Thyroid gland (tissue), 4 donors: ENCODE measurements at regions not wholly inside any gene's neighbourhood (a gene's known extent, or its start where the extent isn't known, plus 50 kb on each side); places are given as distances from the start of the nearest gene placed in this dataset.

Experiments used
- DNase-seq, 2 donors: peaks; one replicate each; pipeline ENCODE4 v3.0.0-alpha.2; 2019
- H3K27ac ChIP-seq, 3 donors: fragments of 200-600 bp; sonication (generic); 1 replicate in 2 of 3; 2 replicates in 1 of 3; pipeline ENCODE4 v1.5.1; 2016 to 2019; ENCODE audit warnings: mild to moderate bottlenecking in 1 of 3, moderate library complexity in 1 of 3
- H3K27me3 ChIP-seq: fragments of 200-600 bp; sonication (generic); one replicate; pipeline ENCODE4 v1.5.1; 2019
- H3K36me3 ChIP-seq, 2 donors: fragments of 200-600 bp; sonication (generic); one replicate each; pipeline ENCODE4 v1.5.1; 2016 to 2019
- H3K4me1 ChIP-seq, 2 donors: fragments of 200-600 bp; sonication (generic); one replicate each; pipeline ENCODE4 v1.5.1; 2017 to 2019
- H3K4me3 ChIP-seq, 3 donors: fragments of 200-600 bp; sonication (generic); replicated peaks in 1 of 3; 1 replicate in 2 of 3; 2 replicates in 1 of 3; pipeline ENCODE4 v1.5.1; 2016; ENCODE audit warnings: mild to moderate bottlenecking in 1 of 3
- H3K9me3 ChIP-seq: fragments of 200-600 bp; sonication (generic); one replicate; pipeline ENCODE4 v1.5.1; 2017
- POLR2A ChIP-seq, 2 donors: fragments of 450-650 bp; IDR thresholded peaks; one replicate each; pipeline ENCODE4 v1.6.1; 2017; ENCODE audit warnings: antibody characterized with exemption in 2 of 2, mild to moderate bottlenecking in 2 of 2, moderate library complexity in 1 of 2
- WGBS, 2 donors: methylation state at CpG; one replicate each; pipeline ENCODE4 v1.1.5; 2017; 5-methylcytosine and 5-hydroxymethylcytosine counted together
- intact Hi-C: fragments of 100-400 bp; cut with DNase I; formaldehyde crosslinking; loops from one replicate; pipeline ENCODE4 v1.15.1; 2023
- TF ChIP-seq, protein P1 (sequence below), 6 experiments: fragments of 200-600 bp in 3 of 6; fragments of 450-650 bp in 3 of 6; sonication (generic) in 3 of 6; IDR thresholded peaks; one replicate each; pipeline ENCODE4 v1.5.1; 2016 to 2019; ENCODE audit warnings: antibody characterized with exemption in 6 of 6, mild to moderate bottlenecking in 2 of 6, inconsistent platforms in 1 of 6, moderate library complexity in 1 of 6

GRCh38 chr2:21469564-21469963 lies 345.8 kb downstream of the TDRD15 start:
- H3K4me1 ChIP-seq: no peaks in the 10 kb centered on the region
- intact Hi-C loops: no loop called here
- H3K27me3 ChIP-seq: no peaks in the 10 kb centered on the region
- H3K27ac ChIP-seq: no peak overlapping the region
- TF ChIP-seq, protein P1, sequence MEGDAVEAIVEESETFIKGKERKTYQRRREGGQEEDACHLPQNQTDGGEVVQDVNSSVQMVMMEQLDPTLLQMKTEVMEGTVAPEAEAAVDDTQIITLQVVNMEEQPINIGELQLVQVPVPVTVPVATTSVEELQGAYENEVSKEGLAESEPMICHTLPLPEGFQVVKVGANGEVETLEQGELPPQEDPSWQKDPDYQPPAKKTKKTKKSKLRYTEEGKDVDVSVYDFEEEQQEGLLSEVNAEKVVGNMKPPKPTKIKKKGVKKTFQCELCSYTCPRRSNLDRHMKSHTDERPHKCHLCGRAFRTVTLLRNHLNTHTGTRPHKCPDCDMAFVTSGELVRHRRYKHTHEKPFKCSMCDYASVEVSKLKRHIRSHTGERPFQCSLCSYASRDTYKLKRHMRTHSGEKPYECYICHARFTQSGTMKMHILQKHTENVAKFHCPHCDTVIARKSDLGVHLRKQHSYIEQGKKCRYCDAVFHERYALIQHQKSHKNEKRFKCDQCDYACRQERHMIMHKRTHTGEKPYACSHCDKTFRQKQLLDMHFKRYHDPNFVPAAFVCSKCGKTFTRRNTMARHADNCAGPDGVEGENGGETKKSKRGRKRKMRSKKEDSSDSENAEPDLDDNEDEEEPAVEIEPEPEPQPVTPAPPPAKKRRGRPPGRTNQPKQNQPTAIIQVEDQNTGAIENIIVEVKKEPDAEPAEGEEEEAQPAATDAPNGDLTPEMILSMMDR (IDR thresholded peaks at IDR 0.05): no peak
- no peak for TF ChIP-seq POLR2A (IDR thresholded peaks at IDR 0.05)
- H3K36me3 ChIP-seq: no peaks in the 10 kb centered on the region
- H3K4me3 ChIP-seq: no peak overlapping the region
- no peak for DNase-seq
- no peaks in the 10 kb centered on the region for H3K9me3 ChIP-seq
- WGBS, 2 donors: 77 to 80% methylated on average over 4 of the region's 4 CpGs

GRCh38 chr2:21480162-21480561 lies 356.4 kb downstream of the TDRD15 start:
- WGBS, 2 donors: 77 to 78% methylated on average over 2 of the region's 2 CpGs
- no peaks in the 10 kb centered on the region for H3K9me3 ChIP-seq
- H3K27ac ChIP-seq: no peak overlapping the region
- intact Hi-C loops: no loop called here
- no peak overlapping the region for H3K4me3 ChIP-seq
- DNase-seq: no peak
- no peaks in the 10 kb centered on the region for H3K4me1 ChIP-seq
- no peaks in the 10 kb centered on the region for H3K36me3 ChIP-seq
- H3K27me3 ChIP-seq: no peaks in the 10 kb centered on the region
- TF ChIP-seq, protein P1 (IDR thresholded peaks at IDR 0.05): no peak
- no peak for TF ChIP-seq POLR2A (IDR thresholded peaks at IDR 0.05)

DNA sequence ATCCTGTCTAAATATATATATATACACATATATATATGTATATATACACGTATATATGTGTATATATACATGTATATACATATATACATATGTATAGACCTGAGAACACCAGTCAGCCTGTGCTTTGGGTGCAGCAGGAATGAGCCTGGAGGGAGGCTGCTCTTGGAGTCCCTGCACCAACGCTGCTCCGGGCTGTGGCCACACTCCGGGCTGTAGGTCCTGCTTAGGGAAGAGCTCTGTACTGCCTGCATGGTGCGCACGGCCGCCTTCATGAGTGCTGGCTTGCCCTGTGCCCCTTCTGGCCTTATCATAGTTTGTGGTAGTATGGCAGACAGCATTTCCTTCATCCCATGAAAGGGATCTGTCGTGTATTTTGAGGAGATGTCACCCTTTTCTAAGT lies 360.9 kb downstream of the TDRD15 start:
- TF ChIP-seq, protein P1 (IDR thresholded peaks at IDR 0.05): no peak
- no peak for TF ChIP-seq POLR2A (IDR thresholded peaks at IDR 0.05)
- no peak overlapping the region for H3K27ac ChIP-seq
- WGBS, 2 donors: 87 to 90% methylated on average over 8 of the region's 8 CpGs
- H3K36me3 ChIP-seq: no peaks in the 10 kb centered on the region
- no peak overlapping the region for H3K4me3 ChIP-seq
- DNase-seq: no peak
- H3K9me3 ChIP-seq: no peaks in the 10 kb centered on the region
- intact Hi-C loops: no loop called here
- H3K4me1 ChIP-seq: no peaks in the 10 kb centered on the region
- no peaks in the 10 kb centered on the region for H3K27me3 ChIP-seq

DNA sequence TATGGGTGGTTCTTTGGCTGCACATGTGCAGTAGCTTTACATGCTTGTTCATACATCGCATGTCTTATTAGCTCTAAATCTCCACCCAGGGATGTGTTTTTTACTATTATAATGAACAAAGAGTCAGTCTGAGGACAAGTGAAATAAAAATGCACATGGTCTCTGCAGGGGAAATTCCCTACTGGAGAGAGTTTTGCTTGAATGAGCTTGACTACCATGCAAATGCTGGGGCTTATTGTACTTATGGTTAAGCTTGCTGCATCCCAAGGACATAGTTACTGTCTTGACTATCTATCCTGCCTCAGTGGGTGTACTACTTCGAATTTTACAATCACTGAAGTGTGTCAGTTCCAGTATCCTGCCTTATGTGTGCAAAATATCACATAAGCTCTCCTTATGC lies 362.7 kb downstream of the TDRD15 start:
- Histone ChIP-seq H3K4me3 (no peak overlapping the region), H3K36me3 (no peaks in the 10 kb centered on the region), H3K9me3 (no peaks in the 10 kb centered on the region), H3K4me1 (no peaks in the 10 kb centered on the region), H3K27me3 (no peaks in the 10 kb centered on the region), H3K27ac (no peak overlapping the region)
- 63 to 71% methylated on average over 2 of the region's 2 CpGs for WGBS, 2 donors
- TF ChIP-seq, protein P1 (IDR thresholded peaks at IDR 0.05): no peak
- TF ChIP-seq POLR2A (IDR thresholded peaks at IDR 0.05): no peak
- intact Hi-C loops: no loop called here
- no peak for DNase-seq

DNA sequence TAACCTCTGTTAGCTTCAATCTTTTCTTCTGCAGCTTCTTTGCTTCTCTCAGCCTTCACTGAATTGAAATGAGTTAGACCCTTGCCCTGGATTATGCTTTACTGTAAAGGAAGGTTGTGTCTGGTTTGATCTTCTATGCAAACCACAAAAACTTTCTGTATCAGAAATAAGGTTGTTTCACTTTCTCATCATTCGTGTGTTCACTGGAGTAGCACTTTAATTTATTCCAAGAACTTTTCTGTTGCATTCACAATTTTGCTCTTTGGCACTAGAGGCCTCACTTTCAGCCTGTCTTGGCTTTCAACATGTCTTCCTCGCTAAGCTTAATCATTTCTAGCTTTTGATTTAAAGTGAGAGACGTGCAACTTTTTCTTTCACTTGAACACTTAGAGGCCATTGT lies 365.3 kb downstream of the TDRD15 start:
- Histone ChIP-seq H3K4me3 (no peak overlapping the region), H3K27me3 (no peaks in the 10 kb centered on the region), H3K4me1 (no peaks in the 10 kb centered on the region), H3K36me3 (no peaks in the 10 kb centered on the region), H3K27ac (no peak overlapping the region), H3K9me3 (no peaks in the 10 kb centered on the region)
- DNase-seq: no peak
- intact Hi-C loops: no loop called here
- TF ChIP-seq, protein P1 (IDR thresholded peaks at IDR 0.05): no peak
- no peak for TF ChIP-seq POLR2A (IDR thresholded peaks at IDR 0.05)
- whole genome bisulfite sequencing, 2 donors: 80 to 88% methylated on average over 3 of the region's 3 CpGs
